ENCODE measurements at regions not wholly inside any gene's neighbourhood (a gene's known extent, or its start where the extent isn't known, plus 50 kb on each side); places are given as distances from the start of the nearest gene placed in this dataset.

GRCh38 chr5:118606940-118607339 is 381.4 kb downstream of the DTWD2 start (continued):
- no peak for TF ChIP-seq REST (IDR thresholded peaks at IDR 0.05; ENCODE audit: unreplicated experiment)
- no peak for TF ChIP-seq JUNB (IDR thresholded peaks at IDR 0.05; ENCODE audit: unreplicated experiment)
- TF ChIP-seq CTCF (conservative IDR thresholded peaks at IDR 0.05; ENCODE audit: low read depth in 2 of 2), result no peak

GRCh38 chr5:118605761-118606160 is 382.6 kb downstream of the DTWD2 start:
- DNase-seq (ENCODE audit: low spot score) (no peak), ATAC-seq (no peak)
- Mint-ChIP-seq H3K4me1 (peaks cover 3% of the 10 kb centered on the region; the same call in 1 of the 3 replicates), H3K36me3 (ENCODE audit: low read depth) (no peaks in the 10 kb centered on the region), H3K27ac (no peak overlapping the region), H3K4me3 (no peak overlapping the region), H3K27me3 (ENCODE audit: insufficient read depth, low read depth, poor library complexity) (no peaks in the 10 kb centered on the region), H3K9me3 (no peaks in the 10 kb centered on the region)
- Histone ChIP-seq H3K79me2 (replicated peaks; ENCODE audit: insufficient read depth) (no peaks in the 10 kb centered on the region), H3K9me2 (ENCODE audit: insufficient read depth) (no peaks in the 10 kb centered on the region), H3K4me3 (no peak overlapping the region), H3K27me3 (ENCODE audit: insufficient read depth) (no peaks in the 10 kb centered on the region), H3F3A (replicated peaks; ENCODE audit: low read depth) (no peaks in the 10 kb centered on the region), H3K27ac (ENCODE audit: low read depth) (no peak overlapping the region), H3K4me2 (no peak overlapping the region), H4K20me1 (replicated peaks; ENCODE audit: insufficient read depth) (no peaks in the 10 kb centered on the region), H3K4me1 (ENCODE audit: insufficient read depth) (no peaks in the 10 kb centered on the region), H3K36me3 (ENCODE audit: insufficient read depth) (no peaks in the 10 kb centered on the region), H2AFZ (peak overlapping the region; percentile 38; the same call in 1 of the 2 replicates)
- TF ChIP-seq ZNF114 (CRISPR knock-in tag; IDR thresholded peaks at IDR 0.05) (no peak), ZNF462 (CRISPR knock-in tag; IDR thresholded peaks at IDR 0.05) (no peak), REST (IDR thresholded peaks at IDR 0.05; ENCODE audit: unreplicated experiment) (no peak), CTCF (conservative IDR thresholded peaks at IDR 0.05; ENCODE audit: low read depth in 2 of 2) (no peak), POLR2AphosphoS5 (IDR thresholded peaks at IDR 0.05; ENCODE audit: low read depth) (no peak), NANOG (IDR thresholded peaks at IDR 0.05; ENCODE audit: borderline replicate concordance) (no peak)

Measured in GM23338 (cell line).